GM23338 (cell line): ENCODE measurements at regions not wholly inside any gene's neighbourhood (a gene's known extent, or its start where the extent isn't known, plus 50 kb on each side); places are given as distances from the start of the nearest gene placed in this dataset.

Experiments
- ATAC-seq: fragments of 200-7000 bp; cut with Tn5 transposase; 3 replicates; pipeline ENCODE4 v1.9.1; 2020
- DNase-seq: peaks from one replicate; pipeline ENCODE4 v3.0.0-alpha.2; 2015; ENCODE audit warnings: low spot score
- H2AFZ ChIP-seq: fragments of 200-600 bp; sonication (generic); 2 replicates; pipeline ENCODE4 v1.8.0; 2016; ENCODE audit warnings: antibody characterized with exemption, mild to moderate bottlenecking, moderate library complexity
- H3F3A ChIP-seq: fragments of 200-600 bp; sonication (generic); replicated peaks from 2 replicates; pipeline ENCODE4 v1.8.0; 2017; ENCODE audit warnings: antibody characterized with exemption, mixed run types, low read depth
- H3K27ac ChIP-seq: fragments of 200-600 bp; sonication (generic); 2 replicates; pipeline ENCODE4 v1.6.1; 2016; ENCODE audit warnings: low read depth
- H3K27me3 ChIP-seq: fragments of 200-600 bp; sonication (generic); 2 replicates; pipeline ENCODE4 v1.8.0; 2016; ENCODE audit warnings: mild to moderate bottlenecking, mixed run types, moderate library complexity; ENCODE audit not compliant: insufficient read depth
- H3K36me3 ChIP-seq: fragments of 200-600 bp; sonication (generic); 2 replicates; pipeline ENCODE4 v1.8.0; 2016; ENCODE audit warnings: mild to moderate bottlenecking; ENCODE audit not compliant: insufficient read depth
- H3K4me1 ChIP-seq: fragments of 200-600 bp; sonication (generic); 2 replicates; pipeline ENCODE4 v1.8.0; 2016; ENCODE audit warnings: mild to moderate bottlenecking, moderate library complexity; ENCODE audit not compliant: insufficient read depth
- H3K4me2 ChIP-seq: fragments of 200-600 bp; sonication (generic); 2 replicates; pipeline ENCODE4 v1.7.1; 2017; ENCODE audit warnings: mixed run types
- H3K4me3 ChIP-seq: fragments of 200-600 bp; sonication (generic); 2 replicates; pipeline ENCODE4 v1.6.1; 2016; ENCODE audit warnings: mixed run types
- H3K79me2 ChIP-seq: fragments of 200-600 bp; sonication (generic); replicated peaks from 2 replicates; pipeline ENCODE4 v1.8.0; 2017; ENCODE audit warnings: mild to moderate bottlenecking; ENCODE audit not compliant: insufficient read depth
- H3K9me2 ChIP-seq: fragments of 200-600 bp; sonication (generic); 2 replicates; pipeline ENCODE4 v1.8.0; 2017; ENCODE audit not compliant: insufficient read depth
- H4K20me1 ChIP-seq: fragments of 200-600 bp; sonication (generic); replicated peaks from 2 replicates; pipeline ENCODE4 v1.8.0; 2017; ENCODE audit warnings: mild to moderate bottlenecking; ENCODE audit not compliant: insufficient read depth
- H3K27ac Mint-ChIP-seq: 2 replicates; pipeline ENCODE4 v1.8.0; 2020; ENCODE audit warnings: inconsistent platforms, mild to moderate bottlenecking, moderate library complexity, mixed read lengths
- H3K27me3 Mint-ChIP-seq: 3 replicates; pipeline ENCODE4 v1.8.0; 2022; ENCODE audit warnings: low read depth, mild to moderate bottlenecking, moderate library complexity, mixed read lengths, inconsistent platforms; ENCODE audit not compliant: insufficient read depth, poor library complexity
- H3K36me3 Mint-ChIP-seq: 3 replicates; pipeline ENCODE4 v1.8.0; 2021; ENCODE audit warnings: low read depth, mild to moderate bottlenecking, inconsistent platforms, moderate library complexity, mixed read lengths
- H3K4me1 Mint-ChIP-seq: 3 replicates; pipeline ENCODE4 v1.8.0; 2020; ENCODE audit warnings: mild to moderate bottlenecking, inconsistent platforms, mixed read lengths
- H3K4me3 Mint-ChIP-seq: 3 replicates; pipeline ENCODE4 v1.8.0; 2021; ENCODE audit warnings: moderate library complexity, mild to moderate bottlenecking, inconsistent platforms, mixed read lengths
- H3K9me3 Mint-ChIP-seq: 3 replicates; pipeline ENCODE4 v1.8.0; 2020; ENCODE audit warnings: moderate library complexity, mild to moderate bottlenecking, inconsistent platforms, mixed read lengths
- CREB1 ChIP-seq: fragments of 250-450 bp; sonication (Bioruptor Pico); IDR thresholded peaks from 2 replicates; pipeline ENCODE4 v1.5.0; 2020; ENCODE audit warnings: low read depth, mild to moderate bottlenecking, moderate library complexity
- EZH2phosphoT487 ChIP-seq: fragments of 200-600 bp; sonication (generic); IDR thresholded peaks from one replicate; pipeline ENCODE4 v1.8.1; 2018; ENCODE audit warnings: antibody characterized with exemption; ENCODE audit not compliant: unreplicated experiment
- JUNB ChIP-seq: IDR thresholded peaks from one replicate; pipeline ENCODE4 v1.6.1; 2016; ENCODE audit warnings: antibody characterized with exemption; ENCODE audit not compliant: unreplicated experiment
- STAT1 ChIP-seq: IDR thresholded peaks from one replicate; pipeline ENCODE4 v1.6.1; 2016; ENCODE audit warnings: antibody characterized with exemption; ENCODE audit not compliant: unreplicated experiment
- ZNF114 ChIP-seq: fragments of 250-450 bp; sonication (Bioruptor Pico); IDR thresholded peaks from 2 replicates; pipeline ENCODE4 v1.5.0; 2020; ENCODE audit warnings: mild to moderate bottlenecking, moderate library complexity
- ZNF331 ChIP-seq: fragments of 250-450 bp; sonication (Bioruptor Pico); IDR thresholded peaks from 2 replicates; pipeline ENCODE4 v1.5.0; 2020; ENCODE audit warnings: low read depth, mild to moderate bottlenecking, moderate library complexity
- TF ChIP-seq, protein P1 (sequence below): IDR thresholded peaks from one replicate; pipeline ENCODE4 v1.6.1; 2018; ENCODE audit warnings: antibody characterized with exemption; ENCODE audit not compliant: unreplicated experiment
- TF ChIP-seq, protein P2 (sequence below), 2 experiments: fragments of 200-600 bp in 1 of 2; sonication (generic) in 1 of 2; conservative IDR thresholded peaks; 2 replicates each; pipeline versions ENCODE4 v1.5.1 to v1.6.1; 2016 to 2017; ENCODE audit warnings: antibody characterized with exemption in 2 of 2, low read depth in 2 of 2, mild to moderate bottlenecking in 2 of 2, moderate library complexity in 1 of 2
- TF ChIP-seq, protein P3 (sequence below): fragments of 250-450 bp; sonication (Bioruptor Pico); IDR thresholded peaks from 2 replicates; pipeline ENCODE4 v1.5.0; 2020; ENCODE audit warnings: mild to moderate bottlenecking, moderate library complexity

DNA sequence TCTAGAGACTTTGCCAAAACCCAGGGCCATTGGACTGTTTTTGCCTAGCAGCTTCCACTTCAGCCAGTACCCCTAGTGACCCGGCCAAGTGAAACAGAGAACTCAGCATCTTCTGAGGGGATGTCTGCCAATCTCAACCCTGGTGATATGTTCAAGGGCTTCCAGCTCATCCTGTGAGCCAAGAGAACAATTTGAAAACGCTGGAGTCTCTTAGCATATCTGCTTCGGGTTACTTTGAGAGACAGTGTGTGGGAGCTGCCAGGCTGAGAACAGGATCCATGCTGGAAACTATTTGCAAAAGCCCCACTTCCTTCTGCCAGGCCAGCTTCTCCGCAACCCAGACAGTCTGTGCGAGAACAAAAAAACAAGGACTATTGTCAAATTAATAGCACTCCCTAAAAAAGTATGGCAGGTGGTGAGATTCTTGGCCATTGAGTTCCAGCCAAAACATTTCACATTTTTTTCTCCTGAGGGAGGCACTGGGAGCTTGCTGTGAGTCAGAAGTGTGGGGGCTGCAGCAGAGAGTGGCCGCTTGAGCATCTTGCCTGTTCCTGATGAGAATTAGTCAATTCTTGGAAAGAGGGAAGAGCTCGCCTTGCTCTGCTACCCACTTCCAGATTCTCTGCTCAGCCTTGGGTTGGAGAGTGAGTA lies 395.6 kb upstream of the TRIB2 start:
- Histone ChIP-seq H3K27me3 (no peaks in the 10 kb centered on the region), H3F3A (no peaks in the 10 kb centered on the region), H4K20me1 (no peaks in the 10 kb centered on the region), H3K27ac (no peak overlapping the region), H3K9me2 (peaks cover 10% of the 10 kb centered on the region; the same call in 1 of the 2 replicates), H3K79me2 (no peaks in the 10 kb centered on the region), H2AFZ (peak overlapping the region; percentile 80; the same call in 1 of the 2 replicates), H3K4me3 (no peak overlapping the region), H3K36me3 (no peaks in the 10 kb centered on the region), H3K4me1 (no peaks in the 10 kb centered on the region), H3K4me2 (no peak overlapping the region)
- H3K36me3 Mint-ChIP-seq = no peaks in the 10 kb centered on the region; the same call in 2 of the 3 replicates
- H3K9me3 Mint-ChIP-seq = no peaks in the 10 kb centered on the region
- H3K27me3 Mint-ChIP-seq = no peaks in the 10 kb centered on the region
- no peak overlapping the region for H3K27ac Mint-ChIP-seq
- H3K4me3 Mint-ChIP-seq = no peak overlapping the region
- no peaks in the 10 kb centered on the region; the same call in none of the 3 replicates for H3K4me1 Mint-ChIP-seq
- DNase-seq (no peak), ATAC-seq (no peak)
- TF ChIP-seq, protein P1, sequence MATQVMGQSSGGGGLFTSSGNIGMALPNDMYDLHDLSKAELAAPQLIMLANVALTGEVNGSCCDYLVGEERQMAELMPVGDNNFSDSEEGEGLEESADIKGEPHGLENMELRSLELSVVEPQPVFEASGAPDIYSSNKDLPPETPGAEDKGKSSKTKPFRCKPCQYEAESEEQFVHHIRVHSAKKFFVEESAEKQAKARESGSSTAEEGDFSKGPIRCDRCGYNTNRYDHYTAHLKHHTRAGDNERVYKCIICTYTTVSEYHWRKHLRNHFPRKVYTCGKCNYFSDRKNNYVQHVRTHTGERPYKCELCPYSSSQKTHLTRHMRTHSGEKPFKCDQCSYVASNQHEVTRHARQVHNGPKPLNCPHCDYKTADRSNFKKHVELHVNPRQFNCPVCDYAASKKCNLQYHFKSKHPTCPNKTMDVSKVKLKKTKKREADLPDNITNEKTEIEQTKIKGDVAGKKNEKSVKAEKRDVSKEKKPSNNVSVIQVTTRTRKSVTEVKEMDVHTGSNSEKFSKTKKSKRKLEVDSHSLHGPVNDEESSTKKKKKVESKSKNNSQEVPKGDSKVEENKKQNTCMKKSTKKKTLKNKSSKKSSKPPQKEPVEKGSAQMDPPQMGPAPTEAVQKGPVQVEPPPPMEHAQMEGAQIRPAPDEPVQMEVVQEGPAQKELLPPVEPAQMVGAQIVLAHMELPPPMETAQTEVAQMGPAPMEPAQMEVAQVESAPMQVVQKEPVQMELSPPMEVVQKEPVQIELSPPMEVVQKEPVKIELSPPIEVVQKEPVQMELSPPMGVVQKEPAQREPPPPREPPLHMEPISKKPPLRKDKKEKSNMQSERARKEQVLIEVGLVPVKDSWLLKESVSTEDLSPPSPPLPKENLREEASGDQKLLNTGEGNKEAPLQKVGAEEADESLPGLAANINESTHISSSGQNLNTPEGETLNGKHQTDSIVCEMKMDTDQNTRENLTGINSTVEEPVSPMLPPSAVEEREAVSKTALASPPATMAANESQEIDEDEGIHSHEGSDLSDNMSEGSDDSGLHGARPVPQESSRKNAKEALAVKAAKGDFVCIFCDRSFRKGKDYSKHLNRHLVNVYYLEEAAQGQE = no peak
- TF ChIP-seq STAT1 (no peak), ZNF114 (CRISPR knock-in tag) (no peak), ZNF331 (CRISPR knock-in tag) (no peak), JUNB (no peak), EZH2phosphoT487 (no peak), CREB1 (CRISPR knock-in tag) (no peak)
- TF ChIP-seq, protein P2, sequence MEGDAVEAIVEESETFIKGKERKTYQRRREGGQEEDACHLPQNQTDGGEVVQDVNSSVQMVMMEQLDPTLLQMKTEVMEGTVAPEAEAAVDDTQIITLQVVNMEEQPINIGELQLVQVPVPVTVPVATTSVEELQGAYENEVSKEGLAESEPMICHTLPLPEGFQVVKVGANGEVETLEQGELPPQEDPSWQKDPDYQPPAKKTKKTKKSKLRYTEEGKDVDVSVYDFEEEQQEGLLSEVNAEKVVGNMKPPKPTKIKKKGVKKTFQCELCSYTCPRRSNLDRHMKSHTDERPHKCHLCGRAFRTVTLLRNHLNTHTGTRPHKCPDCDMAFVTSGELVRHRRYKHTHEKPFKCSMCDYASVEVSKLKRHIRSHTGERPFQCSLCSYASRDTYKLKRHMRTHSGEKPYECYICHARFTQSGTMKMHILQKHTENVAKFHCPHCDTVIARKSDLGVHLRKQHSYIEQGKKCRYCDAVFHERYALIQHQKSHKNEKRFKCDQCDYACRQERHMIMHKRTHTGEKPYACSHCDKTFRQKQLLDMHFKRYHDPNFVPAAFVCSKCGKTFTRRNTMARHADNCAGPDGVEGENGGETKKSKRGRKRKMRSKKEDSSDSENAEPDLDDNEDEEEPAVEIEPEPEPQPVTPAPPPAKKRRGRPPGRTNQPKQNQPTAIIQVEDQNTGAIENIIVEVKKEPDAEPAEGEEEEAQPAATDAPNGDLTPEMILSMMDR (conservative IDR thresholded peaks at IDR 0.05; ENCODE audit: low read depth in 2 of 2) = no peak
- TF ChIP-seq, protein P3, sequence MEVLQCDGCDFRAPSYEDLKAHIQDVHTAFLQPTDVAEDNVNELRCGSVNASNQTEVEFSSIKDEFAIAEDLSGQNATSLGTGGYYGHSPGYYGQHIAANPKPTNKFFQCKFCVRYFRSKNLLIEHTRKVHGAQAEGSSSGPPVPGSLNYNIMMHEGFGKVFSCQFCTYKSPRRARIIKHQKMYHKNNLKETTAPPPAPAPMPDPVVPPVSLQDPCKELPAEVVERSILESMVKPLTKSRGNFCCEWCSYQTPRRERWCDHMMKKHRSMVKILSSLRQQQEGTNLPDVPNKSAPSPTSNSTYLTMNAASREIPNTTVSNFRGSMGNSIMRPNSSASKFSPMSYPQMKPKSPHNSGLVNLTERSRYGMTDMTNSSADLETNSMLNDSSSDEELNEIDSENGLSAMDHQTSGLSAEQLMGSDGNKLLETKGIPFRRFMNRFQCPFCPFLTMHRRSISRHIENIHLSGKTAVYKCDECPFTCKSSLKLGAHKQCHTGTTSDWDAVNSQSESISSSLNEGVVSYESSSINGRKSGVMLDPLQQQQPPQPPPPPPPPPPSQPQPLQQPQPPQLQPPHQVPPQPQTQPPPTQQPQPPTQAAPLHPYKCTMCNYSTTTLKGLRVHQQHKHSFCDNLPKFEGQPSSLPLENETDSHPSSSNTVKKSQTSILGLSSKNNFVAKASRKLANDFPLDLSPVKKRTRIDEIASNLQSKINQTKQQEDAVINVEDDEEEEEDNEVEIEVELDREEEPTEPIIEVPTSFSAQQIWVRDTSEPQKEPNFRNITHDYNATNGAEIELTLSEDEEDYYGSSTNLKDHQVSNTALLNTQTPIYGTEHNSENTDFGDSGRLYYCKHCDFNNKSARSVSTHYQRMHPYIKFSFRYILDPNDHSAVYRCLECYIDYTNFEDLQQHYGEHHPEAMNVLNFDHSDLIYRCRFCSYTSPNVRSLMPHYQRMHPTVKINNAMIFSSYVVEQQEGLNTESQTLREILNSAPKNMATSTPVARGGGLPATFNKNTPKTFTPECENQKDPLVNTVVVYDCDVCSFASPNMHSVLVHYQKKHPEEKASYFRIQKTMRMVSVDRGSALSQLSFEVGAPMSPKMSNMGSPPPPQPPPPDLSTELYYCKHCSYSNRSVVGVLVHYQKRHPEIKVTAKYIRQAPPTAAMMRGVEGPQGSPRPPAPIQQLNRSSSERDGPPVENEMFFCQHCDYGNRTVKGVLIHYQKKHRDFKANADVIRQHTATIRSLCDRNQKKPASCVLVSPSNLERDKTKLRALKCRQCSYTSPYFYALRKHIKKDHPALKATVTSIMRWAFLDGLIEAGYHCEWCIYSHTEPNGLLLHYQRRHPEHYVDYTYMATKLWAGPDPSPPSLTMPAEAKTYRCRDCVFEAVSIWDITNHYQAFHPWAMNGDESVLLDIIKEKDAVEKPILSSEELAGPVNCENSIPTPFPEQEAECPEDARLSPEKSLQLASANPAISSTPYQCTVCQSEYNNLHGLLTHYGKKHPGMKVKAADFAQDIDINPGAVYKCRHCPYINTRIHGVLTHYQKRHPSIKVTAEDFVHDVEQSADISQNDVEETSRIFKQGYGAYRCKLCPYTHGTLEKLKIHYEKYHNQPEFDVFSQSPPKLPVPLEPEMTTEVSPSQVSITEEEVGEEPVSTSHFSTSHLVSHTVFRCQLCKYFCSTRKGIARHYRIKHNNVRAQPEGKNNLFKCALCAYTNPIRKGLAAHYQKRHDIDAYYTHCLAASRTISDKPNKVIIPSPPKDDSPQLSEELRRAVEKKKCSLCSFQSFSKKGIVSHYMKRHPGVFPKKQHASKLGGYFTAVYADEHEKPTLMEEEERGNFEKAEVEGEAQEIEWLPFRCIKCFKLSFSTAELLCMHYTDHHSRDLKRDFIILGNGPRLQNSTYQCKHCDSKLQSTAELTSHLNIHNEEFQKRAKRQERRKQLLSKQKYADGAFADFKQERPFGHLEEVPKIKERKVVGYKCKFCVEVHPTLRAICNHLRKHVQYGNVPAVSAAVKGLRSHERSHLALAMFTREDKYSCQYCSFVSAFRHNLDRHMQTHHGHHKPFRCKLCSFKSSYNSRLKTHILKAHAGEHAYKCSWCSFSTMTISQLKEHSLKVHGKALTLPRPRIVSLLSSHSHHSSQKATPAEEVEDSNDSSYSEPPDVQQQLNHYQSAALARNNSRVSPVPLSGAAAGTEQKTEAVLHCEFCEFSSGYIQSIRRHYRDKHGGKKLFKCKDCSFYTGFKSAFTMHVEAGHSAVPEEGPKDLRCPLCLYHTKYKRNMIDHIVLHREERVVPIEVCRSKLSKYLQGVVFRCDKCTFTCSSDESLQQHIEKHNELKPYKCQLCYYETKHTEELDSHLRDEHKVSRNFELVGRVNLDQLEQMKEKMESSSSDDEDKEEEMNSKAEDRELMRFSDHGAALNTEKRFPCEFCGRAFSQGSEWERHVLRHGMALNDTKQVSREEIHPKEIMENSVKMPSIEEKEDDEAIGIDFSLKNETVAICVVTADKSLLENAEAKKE (CRISPR knock-in tag) = no peak
